ENCODE measurements at regions not wholly inside any gene's neighbourhood (a gene's known extent, or its start where the extent isn't known, plus 50 kb on each side); places are given as distances from the start of the nearest gene placed in this dataset.

DNA sequence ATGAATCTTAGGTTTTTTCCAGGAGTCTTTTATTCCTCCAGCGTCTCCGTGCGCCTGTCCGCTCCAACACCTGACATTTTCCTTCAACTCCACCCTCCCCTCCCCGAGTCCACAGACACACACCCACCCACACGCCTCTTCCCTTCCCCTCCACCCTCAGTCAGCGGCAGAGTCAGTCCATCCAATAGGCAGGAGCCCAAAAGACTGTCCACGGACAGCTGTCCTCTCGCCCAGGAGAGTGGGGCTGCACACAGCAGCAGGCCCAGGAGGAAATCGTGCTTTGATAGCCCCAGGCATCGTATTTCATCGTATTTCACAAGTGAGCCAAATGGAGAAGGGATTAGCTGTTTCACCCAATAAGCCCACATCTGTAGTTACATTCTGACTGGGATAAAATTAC lies 285.1 kb downstream of the ZEB1 start:
- TF ChIP-seq, protein P1, sequence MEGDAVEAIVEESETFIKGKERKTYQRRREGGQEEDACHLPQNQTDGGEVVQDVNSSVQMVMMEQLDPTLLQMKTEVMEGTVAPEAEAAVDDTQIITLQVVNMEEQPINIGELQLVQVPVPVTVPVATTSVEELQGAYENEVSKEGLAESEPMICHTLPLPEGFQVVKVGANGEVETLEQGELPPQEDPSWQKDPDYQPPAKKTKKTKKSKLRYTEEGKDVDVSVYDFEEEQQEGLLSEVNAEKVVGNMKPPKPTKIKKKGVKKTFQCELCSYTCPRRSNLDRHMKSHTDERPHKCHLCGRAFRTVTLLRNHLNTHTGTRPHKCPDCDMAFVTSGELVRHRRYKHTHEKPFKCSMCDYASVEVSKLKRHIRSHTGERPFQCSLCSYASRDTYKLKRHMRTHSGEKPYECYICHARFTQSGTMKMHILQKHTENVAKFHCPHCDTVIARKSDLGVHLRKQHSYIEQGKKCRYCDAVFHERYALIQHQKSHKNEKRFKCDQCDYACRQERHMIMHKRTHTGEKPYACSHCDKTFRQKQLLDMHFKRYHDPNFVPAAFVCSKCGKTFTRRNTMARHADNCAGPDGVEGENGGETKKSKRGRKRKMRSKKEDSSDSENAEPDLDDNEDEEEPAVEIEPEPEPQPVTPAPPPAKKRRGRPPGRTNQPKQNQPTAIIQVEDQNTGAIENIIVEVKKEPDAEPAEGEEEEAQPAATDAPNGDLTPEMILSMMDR (optimal IDR thresholded peaks at IDR 0.05 in 1 of 3, IDR thresholded peaks at IDR 0.05 in 1 of 3, conservative IDR thresholded peaks at IDR 0.05 in 1 of 3; ENCODE audit: extremely low read depth in 1 of 3, insufficient read depth in 2 of 3, low read length in 3 of 3) = no peak
- TF ChIP-seq EZH2 (IDR thresholded peaks at IDR 0.05; ENCODE audit: low read length) = no peak
